Esophagus squamous epithelium (tissue), 4 donors: ENCODE measurements at regions not wholly inside any gene's neighbourhood (a gene's known extent, or its start where the extent isn't known, plus 50 kb on each side); places are given as distances from the start of the nearest gene placed in this dataset.

Experiments used
- CTCF ChIP-seq, 6 experiments: fragments of 450-650 bp in 4 of 6; fragments of 200-600 bp in 2 of 6; sonication (generic) in 2 of 6; IDR thresholded peaks; one replicate each; pipeline ENCODE4 v1.5.1; 2016 to 2019; ENCODE audit warnings: antibody characterized with exemption in 6 of 6, mild to moderate bottlenecking in 4 of 6, moderate library complexity in 4 of 6
- POLR2A ChIP-seq, 4 donors: fragments of 450-650 bp; IDR thresholded peaks; one replicate each; pipeline ENCODE4 v1.6.1; 2017; ENCODE audit warnings: antibody characterized with exemption in 4 of 4, mild to moderate bottlenecking in 4 of 4, moderate library complexity in 3 of 4

GRCh38 chr11:45347348-45348082, 61.4 kb upstream of the SYT13 start:
- TF ChIP-seq POLR2A (IDR thresholded peaks at IDR 0.05) (no peak), CTCF (IDR thresholded peaks at IDR 0.05) (no peak)
